CD4-positive, alpha-beta T cell treated with Interleukin-4 for 1 hour (primary cell): ENCODE measurements at regions not wholly inside any gene's neighbourhood (a gene's known extent, or its start where the extent isn't known, plus 50 kb on each side); places are given as distances from the start of the nearest gene placed in this dataset.

Experiments
- DNase-seq, 2 donors: peaks; one replicate each; pipeline ENCODE4 v3.0.0-alpha.2; 2020 to 2022

- no peak for DNase-seq
Observed at GRCh38 chr20:60132162-60132826, 174.1 kb downstream of the CDH26 start.

- no peak for DNase-seq
Observed at GRCh38 chr20:60132827-60133670, 174.8 kb downstream of the CDH26 start.

- no peak for DNase-seq
Observed at GRCh38 chr20:60135276-60135675, 177.1 kb downstream of the CDH26 start.

- DNase-seq = peak in 1 of 2 donors; percentile 51
Observed at GRCh38 chr20:60136645-60137401, 178.6 kb downstream of the CDH26 start.

GRCh38 chr20:60137657-60138245 is 179.5 kb downstream of the CDH26 start:
- peak; percentile 29 to 39 for DNase-seq

GRCh38 chr20:60138256-60139220 is 180.3 kb downstream of the CDH26 start:
- DNase-seq = peak; percentile 42

GRCh38 chr20:60139663-60140446 is 181.6 kb downstream of the CDH26 start:
- no peak for DNase-seq

GRCh38 chr20:60142587-60142986 is 184.4 kb downstream of the CDH26 start:
- no peak for DNase-seq

GRCh38 chr20:60143261-60143842 is 185.1 kb downstream of the CDH26 start:
- DNase-seq = no peak

- no peak for DNase-seq
Observed at GRCh38 chr20:60144404-60144803, 186.2 kb downstream of the CDH26 start.

GRCh38 chr20:60144974-60145527 is 186.8 kb downstream of the CDH26 start:
- DNase-seq = no peak

- DNase-seq = no peak
Observed at GRCh38 chr20:60147004-60147403, 188.8 kb downstream of the CDH26 start.

GRCh38 chr20:60148885-60149284 is 190.7 kb downstream of the CDH26 start:
- no peak for DNase-seq

GRCh38 chr20:60152792-60153191 is 194.6 kb downstream of the CDH26 start:
- no peak for DNase-seq

- DNase-seq = no peak
Observed at GRCh38 chr20:60160451-60161145, 202.4 kb downstream of the CDH26 start.

GRCh38 chr20:60167812-60168211 is 209.6 kb downstream of the CDH26 start:
- no peak for DNase-seq

GRCh38 chr20:60168963-60169362 is 210.7 kb downstream of the CDH26 start:
- no peak for DNase-seq

- DNase-seq = no peak
Observed at GRCh38 chr20:60170116-60170515, 211.9 kb downstream of the CDH26 start.

GRCh38 chr20:60171313-60171712 is 213.1 kb downstream of the CDH26 start:
- DNase-seq = no peak

GRCh38 chr20:60171738-60172137 is 213.5 kb downstream of the CDH26 start:
- DNase-seq = no peak
